HepG2 (cell line): ENCODE measurements at regions not wholly inside any gene's neighbourhood (a gene's known extent, or its start where the extent isn't known, plus 50 kb on each side); places are given as distances from the start of the nearest gene placed in this dataset.

Experiments
- ATAC-seq: fragments of 200-7000 bp; cut with Tn5 transposase; 3 replicates; pipeline ENCODE4 v1.9.1; 2020; ENCODE audit warnings: mild to moderate bottlenecking, moderate library complexity
- BruUV-seq: library from RNA; stranded (reverse); fragments of 400-500 nt; replicated peaks from 2 replicates; lab custom pipeline; 2021; lab: Mats Ljungman, UMichigan
- CTCF ChIA-PET: fragments of 300-600 bp; formaldehyde crosslinking; extraction: SDS; loops from one replicate; lab custom pipeline; 2021; ENCODE audit warnings: low total read pairs, inconsistent platforms, low intra/inter-chr PET ratio; lab: Yijun Ruan, JAX
- POLR2A ChIA-PET: fragments of 350-600 bp; sonication (Branson Sonifier 250); formaldehyde crosslinking; loops from one replicate; lab custom pipeline; 2020; ENCODE audit warnings: antibody characterized with exemption, inconsistent platforms; lab: Yijun Ruan, JAX
- DNase-seq: peaks from one replicate; pipeline ENCODE4 v3.0.0-alpha.2; 2015; ENCODE audit warnings: low spot score
- FAIRE-seq: peaks from 3 replicates; lab custom pipeline; 2011; peaks lifted over from hg19 to GRCh38; lab: Jason Lieb, UNC
- H2AFZ ChIP-seq: one replicate; pipeline ENCODE4 v1.6.1; 2011; ENCODE audit warnings: low read length, inconsistent platforms
- H3K27ac ChIP-seq: fragments of 300-600 bp; 3 replicates; pipeline ENCODE4 v1.8.0; 2011; ENCODE audit warnings: mixed run types, mild to moderate bottlenecking, mixed read lengths, low read length, inconsistent platforms; ENCODE audit not compliant: insufficient read depth; ENCODE audit errors: extremely low read length
- H3K27me3 ChIP-seq, 2 experiments: fragments of 200-600 bp in 1 of 2; 2 replicates in 1 of 2; 3 replicates in 1 of 2; pipeline versions ENCODE4 v1.6.0 to v1.8.0; 2011; ENCODE audit warnings: low read length in 2 of 2, mild to moderate bottlenecking in 2 of 2, moderate library complexity in 2 of 2, inconsistent platforms in 1 of 2; ENCODE audit not compliant: insufficient read depth in 2 of 2, control insufficient read depth in 1 of 2
- H3K36me3 ChIP-seq, 2 experiments: fragments of 200-600 bp in 1 of 2; replicated peaks in 1 of 2; 2 replicates in 1 of 2; 3 replicates in 1 of 2; pipeline versions ENCODE4 v1.5.1 to v1.8.0; 2011; ENCODE audit warnings: low read length in 2 of 2, inconsistent platforms in 1 of 2; ENCODE audit not compliant: insufficient read depth in 2 of 2, control insufficient read depth in 1 of 2
- H3K4me1 ChIP-seq: 2 replicates; pipeline ENCODE4 v1.5.1; 2012; ENCODE audit warnings: low read length, inconsistent platforms; ENCODE audit not compliant: insufficient read depth
- H3K4me2 ChIP-seq: 2 replicates; pipeline ENCODE4 v1.6.0; 2011; ENCODE audit warnings: low read depth, low read length, inconsistent platforms
- H3K4me3 ChIP-seq, 3 experiments: fragments of 200-600 bp in 1 of 3; sonication (generic), shearing (Covaris generic) in 1 of 3; replicated peaks in 1 of 3; 2 replicates each; pipeline ENCODE4 v1.5.1; 2011 to 2016; ENCODE audit warnings: low read length in 3 of 3, inconsistent platforms in 2 of 3, low read depth in 2 of 3, mild to moderate bottlenecking in 2 of 3, control low read depth in 1 of 3, mixed read lengths in 1 of 3; ENCODE audit not compliant: insufficient read depth in 1 of 3
- H3K79me2 ChIP-seq: one replicate; pipeline ENCODE4 v1.6.1; 2011; ENCODE audit warnings: low read length, inconsistent platforms; ENCODE audit not compliant: insufficient read depth
- H3K9ac ChIP-seq: 2 replicates; pipeline ENCODE4 v1.6.0; 2011; ENCODE audit warnings: mild to moderate bottlenecking, low read depth, low read length, inconsistent platforms; ENCODE audit not compliant: insufficient read depth
- H3K9me3 ChIP-seq: 2 replicates; pipeline ENCODE4 v1.5.1; 2012; ENCODE audit warnings: mild to moderate bottlenecking, low read length
- H4K20me1 ChIP-seq: 2 replicates; pipeline ENCODE4 v1.6.0; 2011; ENCODE audit warnings: inconsistent platforms, mild to moderate bottlenecking, low read length, moderate library complexity; ENCODE audit not compliant: insufficient read depth
- KLF6 ChIP-seq: IDR thresholded peaks from 2 replicates; pipeline ENCODE4 v1.8.0; 2016; ENCODE audit warnings: missing biosample characterization, missing genetic modification reagents
- THAP11 ChIP-seq: IDR thresholded peaks from 2 replicates; pipeline ENCODE4 v1.6.1; 2016; ENCODE audit warnings: missing biosample characterization, missing genetic modification reagents
- XBP1 ChIP-seq: sonication (generic); formaldehyde crosslinking; IDR thresholded peaks from 2 replicates; pipeline ENCODE4 v1.5.0; 2020; ENCODE audit warnings: missing genetic modification reagents
- WGBS: methylation state at CpG from one replicate; pipeline ENCODE4 v1.1.6; 2017; ENCODE audit warnings: low lambda C conversion rate; 5-methylcytosine and 5-hydroxymethylcytosine counted together
- in situ Hi-C: cut with HindIII; loops from 2 replicates; pipeline ENCODE4 v1.10.0; 2017; ENCODE audit warnings: low pct_unique_long_range_greater_than_20kb; ENCODE audit not compliant: extremely low pct_ligation_motif_present
- intact Hi-C: fragments of 100-400 bp; cut with micrococcal nuclease; formaldehyde crosslinking; loops from one replicate; pipeline ENCODE4 v1.10.0; 2022; ENCODE audit not compliant: unreplicated experiment
- TF ChIP-seq, protein P1 (sequence below): sonication (generic); formaldehyde crosslinking; IDR thresholded peaks from 2 replicates; pipeline ENCODE4 v1.9.0; 2021; ENCODE audit warnings: missing genetic modification reagents, mild to moderate bottlenecking, borderline replicate concordance
- TF ChIP-seq, protein P2 (sequence below): sonication (generic); formaldehyde crosslinking; conservative IDR thresholded peaks from 2 replicates; pipeline ENCODE4 v1.5.0; 2020; ENCODE audit warnings: missing genetic modification reagents
- TF ChIP-seq, protein P3 (sequence below): sonication (generic); formaldehyde crosslinking; IDR thresholded peaks from 2 replicates; pipeline ENCODE4 v1.4.0; 2020; ENCODE audit warnings: mild to moderate bottlenecking, missing genetic modification reagents
- TF ChIP-seq, protein P4 (sequence below): sonication (generic); formaldehyde crosslinking; IDR thresholded peaks from 2 replicates; pipeline ENCODE4; 2020; ENCODE audit warnings: missing genetic modification reagents, mild to moderate bottlenecking, borderline replicate concordance
- TF ChIP-seq, protein P5 (sequence below): sonication (generic); formaldehyde crosslinking; IDR thresholded peaks from 2 replicates; pipeline ENCODE4 v1.8.1; 2023; ENCODE audit warnings: mild to moderate bottlenecking, moderate library complexity, missing genetic modification reagents

DNA sequence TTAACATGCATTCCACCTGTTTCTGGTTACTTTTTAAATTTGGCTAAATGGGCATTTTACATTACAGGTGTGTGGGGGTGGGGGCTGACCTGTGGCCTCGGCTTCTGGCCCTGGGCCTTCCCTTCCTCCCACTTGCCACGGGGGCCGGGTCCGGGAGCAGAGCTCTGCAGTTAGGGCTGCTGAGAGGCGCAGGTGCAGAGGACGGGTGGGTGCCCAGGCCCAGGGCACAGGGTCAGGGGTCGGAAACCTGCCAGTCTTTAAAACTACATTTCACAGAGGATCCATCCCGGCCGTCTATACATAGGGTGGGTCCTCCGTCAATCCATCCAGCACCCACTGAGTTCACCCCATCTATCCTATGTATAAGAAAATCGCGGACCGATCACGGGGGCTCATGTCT lies 106.5 kb upstream of the INSIG1 start:
- no peak overlapping the region for H3K9ac ChIP-seq
- no peak overlapping the region for H3K4me2 ChIP-seq
- H3K4me1 ChIP-seq: no peaks in the 10 kb centered on the region
- TF ChIP-seq, protein P1, sequence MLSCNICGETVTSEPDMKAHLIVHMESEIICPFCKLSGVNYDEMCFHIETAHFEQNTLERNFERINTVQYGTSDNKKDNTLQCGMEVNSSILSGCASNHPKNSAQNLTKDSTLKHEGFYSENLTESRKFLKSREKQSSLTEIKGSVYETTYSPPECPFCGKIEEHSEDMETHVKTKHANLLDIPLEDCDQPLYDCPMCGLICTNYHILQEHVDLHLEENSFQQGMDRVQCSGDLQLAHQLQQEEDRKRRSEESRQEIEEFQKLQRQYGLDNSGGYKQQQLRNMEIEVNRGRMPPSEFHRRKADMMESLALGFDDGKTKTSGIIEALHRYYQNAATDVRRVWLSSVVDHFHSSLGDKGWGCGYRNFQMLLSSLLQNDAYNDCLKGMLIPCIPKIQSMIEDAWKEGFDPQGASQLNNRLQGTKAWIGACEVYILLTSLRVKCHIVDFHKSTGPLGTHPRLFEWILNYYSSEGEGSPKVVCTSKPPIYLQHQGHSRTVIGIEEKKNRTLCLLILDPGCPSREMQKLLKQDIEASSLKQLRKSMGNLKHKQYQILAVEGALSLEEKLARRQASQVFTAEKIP (CRISPR knock-in tag): no peak
- TF ChIP-seq, protein P2, sequence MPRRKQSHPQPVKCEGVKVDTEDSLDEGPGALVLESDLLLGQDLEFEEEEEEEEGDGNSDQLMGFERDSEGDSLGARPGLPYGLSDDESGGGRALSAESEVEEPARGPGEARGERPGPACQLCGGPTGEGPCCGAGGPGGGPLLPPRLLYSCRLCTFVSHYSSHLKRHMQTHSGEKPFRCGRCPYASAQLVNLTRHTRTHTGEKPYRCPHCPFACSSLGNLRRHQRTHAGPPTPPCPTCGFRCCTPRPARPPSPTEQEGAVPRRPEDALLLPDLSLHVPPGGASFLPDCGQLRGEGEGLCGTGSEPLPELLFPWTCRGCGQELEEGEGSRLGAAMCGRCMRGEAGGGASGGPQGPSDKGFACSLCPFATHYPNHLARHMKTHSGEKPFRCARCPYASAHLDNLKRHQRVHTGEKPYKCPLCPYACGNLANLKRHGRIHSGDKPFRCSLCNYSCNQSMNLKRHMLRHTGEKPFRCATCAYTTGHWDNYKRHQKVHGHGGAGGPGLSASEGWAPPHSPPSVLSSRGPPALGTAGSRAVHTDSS (CRISPR knock-in tag): no peak
- TF ChIP-seq XBP1 (CRISPR knock-in tag): no peak
- H3K79me2 ChIP-seq: no peaks in the 10 kb centered on the region
- 41% methylated on average over 7 of the region's 14 CpGs for WGBS
- in situ Hi-C loops: loop anchor here (5.0 kb wide), 1 partner anchor 151 kb away; no protein-coding TSS in a partner anchor
- ATAC-seq: no peak
- no peak for DNase-seq
- peaks cover 2 to 43% of the 10 kb centered on the region in 2 experiments; a peak in 3 of 5 replicates for H3K27me3 ChIP-seq
- POLR2A ChIA-PET: no interaction called here
- H3K27ac ChIP-seq: no peak overlapping the region
- BruUV-seq: no TSS peak
- H3K4me3 ChIP-seq: no peak overlapping the region
- H4K20me1 ChIP-seq: no peaks in the 10 kb centered on the region
- CTCF ChIA-PET: interaction anchor here (1.5 kb wide), 1 partner anchor 154 kb away, joined by 14 read pairs; no protein-coding TSS in a partner anchor
- intact Hi-C loops: loop anchor here (5.0 kb wide), 1 partner anchor 264 kb away; no protein-coding TSS in a partner anchor
- H3K9me3 ChIP-seq: peaks cover 11% of the 10 kb centered on the region
- no peaks in the 10 kb centered on the region for H3K36me3 ChIP-seq
- H2AFZ ChIP-seq: no peak overlapping the region
- FAIRE-seq: no peak

DNA sequence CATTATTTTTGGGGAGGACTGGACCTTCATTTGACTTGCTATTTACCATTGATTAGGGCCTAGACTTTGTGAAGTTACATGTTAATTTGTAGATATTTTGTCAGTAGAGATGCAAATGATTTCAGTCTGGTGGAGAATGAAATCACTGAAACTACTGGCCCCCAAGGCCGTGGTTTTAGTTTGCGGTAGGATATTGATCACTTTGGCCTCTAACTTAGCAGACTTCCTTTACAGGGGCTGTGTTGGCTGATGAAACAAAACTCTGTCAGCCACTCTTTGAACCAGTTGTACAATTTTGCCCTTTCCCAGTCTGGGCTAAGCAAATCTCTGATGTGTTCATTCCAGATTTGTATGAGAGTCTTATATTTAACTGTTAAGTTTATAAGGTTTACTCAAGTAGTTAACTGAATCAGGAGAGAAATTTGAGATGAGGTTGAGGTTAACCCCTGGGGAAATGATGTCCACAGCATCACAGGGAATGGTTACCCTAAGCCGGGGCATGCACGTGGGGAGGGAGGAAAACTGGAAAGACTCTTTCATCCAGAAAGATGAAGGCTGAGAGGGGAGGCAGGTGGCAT lies 105.7 kb upstream of the INSIG1 start:
- ChIA-PET POLR2A (no interaction called here), CTCF (no interaction called here)
- FAIRE-seq (no peak), ATAC-seq (no peak), DNase-seq (no peak)
- Histone ChIP-seq H3K27ac (no peak overlapping the region), H3K9me3 (peaks cover 5% of the 10 kb centered on the region), H3K79me2 (no peaks in the 10 kb centered on the region), H3K4me2 (no peak overlapping the region), H3K9ac (no peak overlapping the region), H3K4me1 (no peaks in the 10 kb centered on the region), H4K20me1 (no peaks in the 10 kb centered on the region), H3K36me3 (no peaks in the 10 kb centered on the region), H3K27me3 (peaks cover 2 to 43% of the 10 kb centered on the region in 2 experiments; a peak in 3 of 5 replicates), H3K4me3 (no peak overlapping the region), H2AFZ (no peak overlapping the region)
- BruUV-seq: no TSS peak
- intact Hi-C loops: loop anchor here (5.0 kb wide), 1 partner anchor 265 kb away; no protein-coding TSS in a partner anchor
- WGBS: 17% methylated on average over 4 of the region's 4 CpGs
- in situ Hi-C loops: loop anchor here (5.0 kb wide), 1 partner anchor 150 kb away; no protein-coding TSS in a partner anchor
- TF ChIP-seq, protein P3, sequence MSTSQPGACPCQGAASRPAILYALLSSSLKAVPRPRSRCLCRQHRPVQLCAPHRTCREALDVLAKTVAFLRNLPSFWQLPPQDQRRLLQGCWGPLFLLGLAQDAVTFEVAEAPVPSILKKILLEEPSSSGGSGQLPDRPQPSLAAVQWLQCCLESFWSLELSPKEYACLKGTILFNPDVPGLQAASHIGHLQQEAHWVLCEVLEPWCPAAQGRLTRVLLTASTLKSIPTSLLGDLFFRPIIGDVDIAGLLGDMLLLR (CRISPR knock-in tag): no peak
- TF ChIP-seq THAP11 (CRISPR knock-in tag) (no peak), KLF6 (CRISPR knock-in tag) (no peak)
- TF ChIP-seq, protein P4, sequence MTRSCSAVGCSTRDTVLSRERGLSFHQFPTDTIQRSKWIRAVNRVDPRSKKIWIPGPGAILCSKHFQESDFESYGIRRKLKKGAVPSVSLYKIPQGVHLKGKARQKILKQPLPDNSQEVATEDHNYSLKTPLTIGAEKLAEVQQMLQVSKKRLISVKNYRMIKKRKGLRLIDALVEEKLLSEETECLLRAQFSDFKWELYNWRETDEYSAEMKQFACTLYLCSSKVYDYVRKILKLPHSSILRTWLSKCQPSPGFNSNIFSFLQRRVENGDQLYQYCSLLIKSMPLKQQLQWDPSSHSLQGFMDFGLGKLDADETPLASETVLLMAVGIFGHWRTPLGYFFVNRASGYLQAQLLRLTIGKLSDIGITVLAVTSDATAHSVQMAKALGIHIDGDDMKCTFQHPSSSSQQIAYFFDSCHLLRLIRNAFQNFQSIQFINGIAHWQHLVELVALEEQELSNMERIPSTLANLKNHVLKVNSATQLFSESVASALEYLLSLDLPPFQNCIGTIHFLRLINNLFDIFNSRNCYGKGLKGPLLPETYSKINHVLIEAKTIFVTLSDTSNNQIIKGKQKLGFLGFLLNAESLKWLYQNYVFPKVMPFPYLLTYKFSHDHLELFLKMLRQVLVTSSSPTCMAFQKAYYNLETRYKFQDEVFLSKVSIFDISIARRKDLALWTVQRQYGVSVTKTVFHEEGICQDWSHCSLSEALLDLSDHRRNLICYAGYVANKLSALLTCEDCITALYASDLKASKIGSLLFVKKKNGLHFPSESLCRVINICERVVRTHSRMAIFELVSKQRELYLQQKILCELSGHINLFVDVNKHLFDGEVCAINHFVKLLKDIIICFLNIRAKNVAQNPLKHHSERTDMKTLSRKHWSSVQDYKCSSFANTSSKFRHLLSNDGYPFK (CRISPR knock-in tag): no peak
- TF ChIP-seq, protein P5, sequence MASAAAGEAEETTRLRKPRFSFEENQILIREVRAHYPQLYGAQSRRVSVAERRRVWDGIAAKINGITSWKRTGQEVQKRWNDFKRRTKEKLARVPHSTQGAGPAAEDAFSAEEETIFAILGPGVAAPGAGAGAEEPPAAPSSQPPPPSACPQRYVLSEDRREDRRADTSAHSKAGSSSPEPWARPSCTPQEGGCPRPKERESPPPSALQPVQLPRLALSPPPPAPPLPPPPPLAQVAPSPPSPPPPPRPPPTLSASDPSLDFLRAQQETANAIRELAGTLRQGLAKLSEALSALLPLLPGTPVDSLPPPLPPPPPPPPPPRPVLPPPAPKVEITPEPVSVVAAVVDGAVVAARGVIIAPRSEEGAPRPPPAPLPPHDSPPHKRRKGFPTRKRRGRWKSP (CRISPR knock-in tag): no peak
